ENCODE measurements at regions not wholly inside any gene's neighbourhood (a gene's known extent, or its start where the extent isn't known, plus 50 kb on each side); places are given as distances from the start of the nearest gene placed in this dataset.

DNA sequence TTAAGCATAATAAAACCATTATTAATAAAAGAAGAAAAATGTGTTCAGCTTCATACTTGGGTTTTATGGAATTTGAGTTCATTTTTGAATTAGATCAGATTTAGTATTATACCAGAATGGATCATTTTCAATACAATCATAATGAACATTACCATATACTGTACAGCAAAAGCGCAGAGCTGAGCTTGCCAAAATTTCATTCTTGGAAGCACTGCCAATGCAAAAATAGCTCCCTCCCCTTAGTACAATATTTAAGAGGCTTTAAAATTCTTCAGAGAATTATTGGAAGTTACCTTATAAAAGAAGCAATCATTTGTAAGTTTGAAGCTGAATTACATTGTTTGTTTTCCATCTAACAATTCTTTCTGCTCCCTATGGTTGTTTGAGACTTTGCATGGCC, 938.1 kb upstream of the SLC39A10 start:
- TF ChIP-seq ZNF513 (tag by site-specific recombination; IDR thresholded peaks at IDR 0.05) (no peak), KLF10 (tag by site-specific recombination; IDR thresholded peaks at IDR 0.05) (no peak), ZSCAN23 (tag by site-specific recombination; IDR thresholded peaks at IDR 0.05) (no peak)
- TF ChIP-seq, protein P1, sequence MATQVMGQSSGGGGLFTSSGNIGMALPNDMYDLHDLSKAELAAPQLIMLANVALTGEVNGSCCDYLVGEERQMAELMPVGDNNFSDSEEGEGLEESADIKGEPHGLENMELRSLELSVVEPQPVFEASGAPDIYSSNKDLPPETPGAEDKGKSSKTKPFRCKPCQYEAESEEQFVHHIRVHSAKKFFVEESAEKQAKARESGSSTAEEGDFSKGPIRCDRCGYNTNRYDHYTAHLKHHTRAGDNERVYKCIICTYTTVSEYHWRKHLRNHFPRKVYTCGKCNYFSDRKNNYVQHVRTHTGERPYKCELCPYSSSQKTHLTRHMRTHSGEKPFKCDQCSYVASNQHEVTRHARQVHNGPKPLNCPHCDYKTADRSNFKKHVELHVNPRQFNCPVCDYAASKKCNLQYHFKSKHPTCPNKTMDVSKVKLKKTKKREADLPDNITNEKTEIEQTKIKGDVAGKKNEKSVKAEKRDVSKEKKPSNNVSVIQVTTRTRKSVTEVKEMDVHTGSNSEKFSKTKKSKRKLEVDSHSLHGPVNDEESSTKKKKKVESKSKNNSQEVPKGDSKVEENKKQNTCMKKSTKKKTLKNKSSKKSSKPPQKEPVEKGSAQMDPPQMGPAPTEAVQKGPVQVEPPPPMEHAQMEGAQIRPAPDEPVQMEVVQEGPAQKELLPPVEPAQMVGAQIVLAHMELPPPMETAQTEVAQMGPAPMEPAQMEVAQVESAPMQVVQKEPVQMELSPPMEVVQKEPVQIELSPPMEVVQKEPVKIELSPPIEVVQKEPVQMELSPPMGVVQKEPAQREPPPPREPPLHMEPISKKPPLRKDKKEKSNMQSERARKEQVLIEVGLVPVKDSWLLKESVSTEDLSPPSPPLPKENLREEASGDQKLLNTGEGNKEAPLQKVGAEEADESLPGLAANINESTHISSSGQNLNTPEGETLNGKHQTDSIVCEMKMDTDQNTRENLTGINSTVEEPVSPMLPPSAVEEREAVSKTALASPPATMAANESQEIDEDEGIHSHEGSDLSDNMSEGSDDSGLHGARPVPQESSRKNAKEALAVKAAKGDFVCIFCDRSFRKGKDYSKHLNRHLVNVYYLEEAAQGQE (tag by site-specific recombination; IDR thresholded peaks at IDR 0.05): no peak
